Breast epithelium (tissue), 3 donors: ENCODE measurements at regions not wholly inside any gene's neighbourhood (a gene's known extent, or its start where the extent isn't known, plus 50 kb on each side); places are given as distances from the start of the nearest gene placed in this dataset.

ENCODE experiments used
- CTCF ChIP-seq, 3 donors: fragments of 450-650 bp; IDR thresholded peaks; one replicate each; pipeline ENCODE4 v1.5.1; 2016 to 2017; ENCODE audit warnings: antibody characterized with exemption in 3 of 3, mild to moderate bottlenecking in 3 of 3, moderate library complexity in 3 of 3
- POLR2A ChIP-seq: fragments of 450-650 bp; IDR thresholded peaks from one replicate; pipeline ENCODE4 v1.6.1; 2016; ENCODE audit warnings: antibody characterized with exemption, mild to moderate bottlenecking, moderate library complexity

GRCh38 chr2:9703701-9704221 lies 73.0 kb upstream of the YWHAQ start:
- no peak for TF ChIP-seq CTCF (IDR thresholded peaks at IDR 0.05)
- TF ChIP-seq POLR2A: no peak
